ENCODE measurements at regions not wholly inside any gene's neighbourhood (a gene's known extent, or its start where the extent isn't known, plus 50 kb on each side); places are given as distances from the start of the nearest gene placed in this dataset.

DNA sequence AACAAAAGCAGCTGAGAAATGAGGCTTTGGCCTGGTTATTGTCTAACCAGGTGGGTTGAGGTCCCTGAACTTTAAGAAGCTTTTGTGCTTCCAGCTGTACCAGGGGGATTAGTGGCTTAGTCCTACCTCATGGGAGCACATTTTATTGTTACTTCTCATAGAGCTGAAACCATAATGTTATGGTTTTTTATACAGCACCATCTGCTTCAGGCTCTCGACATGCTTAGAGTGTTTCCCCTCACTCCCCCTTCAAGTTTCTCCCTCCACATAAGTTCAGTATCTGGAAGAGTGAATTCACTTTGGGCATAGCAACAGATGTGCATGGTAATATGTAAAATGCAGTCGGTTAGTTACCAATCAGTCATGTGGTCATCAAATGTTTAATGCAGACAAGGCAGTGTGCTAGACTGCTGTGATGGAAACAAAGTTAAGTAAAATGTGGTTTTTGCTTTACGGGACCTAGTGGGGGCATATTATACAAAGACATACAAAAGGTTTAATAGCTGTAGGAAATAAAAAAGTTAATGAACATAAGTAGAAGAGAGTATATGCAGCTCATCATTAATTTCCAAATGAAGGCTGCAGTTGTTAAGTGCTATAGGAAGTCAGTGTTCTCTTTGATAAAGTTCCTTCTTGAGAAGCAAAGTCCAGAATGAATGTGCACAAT, 95.9 kb upstream of the SPRY4 start:
- no peak overlapping the region for H3K4me3 Mint-ChIP-seq (ENCODE audit: low read depth)
- TF ChIP-seq, protein P1, sequence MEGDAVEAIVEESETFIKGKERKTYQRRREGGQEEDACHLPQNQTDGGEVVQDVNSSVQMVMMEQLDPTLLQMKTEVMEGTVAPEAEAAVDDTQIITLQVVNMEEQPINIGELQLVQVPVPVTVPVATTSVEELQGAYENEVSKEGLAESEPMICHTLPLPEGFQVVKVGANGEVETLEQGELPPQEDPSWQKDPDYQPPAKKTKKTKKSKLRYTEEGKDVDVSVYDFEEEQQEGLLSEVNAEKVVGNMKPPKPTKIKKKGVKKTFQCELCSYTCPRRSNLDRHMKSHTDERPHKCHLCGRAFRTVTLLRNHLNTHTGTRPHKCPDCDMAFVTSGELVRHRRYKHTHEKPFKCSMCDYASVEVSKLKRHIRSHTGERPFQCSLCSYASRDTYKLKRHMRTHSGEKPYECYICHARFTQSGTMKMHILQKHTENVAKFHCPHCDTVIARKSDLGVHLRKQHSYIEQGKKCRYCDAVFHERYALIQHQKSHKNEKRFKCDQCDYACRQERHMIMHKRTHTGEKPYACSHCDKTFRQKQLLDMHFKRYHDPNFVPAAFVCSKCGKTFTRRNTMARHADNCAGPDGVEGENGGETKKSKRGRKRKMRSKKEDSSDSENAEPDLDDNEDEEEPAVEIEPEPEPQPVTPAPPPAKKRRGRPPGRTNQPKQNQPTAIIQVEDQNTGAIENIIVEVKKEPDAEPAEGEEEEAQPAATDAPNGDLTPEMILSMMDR (IDR thresholded peaks at IDR 0.05; ENCODE audit: unreplicated experiment) = no peak
- H3K4me1 Mint-ChIP-seq (ENCODE audit: low read depth) = peaks cover 12% of the 10 kb centered on the region
- H3K27me3 Mint-ChIP-seq = no peaks in the 10 kb centered on the region
- DNase-seq (ENCODE audit: low spot score, unreplicated experiment) = no peak
- no peak overlapping the region for H3K27ac Mint-ChIP-seq
- H3K36me3 Mint-ChIP-seq (ENCODE audit: insufficient read depth) = no peaks in the 10 kb centered on the region
- H3K9me3 Mint-ChIP-seq (ENCODE audit: low read depth) = no peaks in the 10 kb centered on the region

DNA sequence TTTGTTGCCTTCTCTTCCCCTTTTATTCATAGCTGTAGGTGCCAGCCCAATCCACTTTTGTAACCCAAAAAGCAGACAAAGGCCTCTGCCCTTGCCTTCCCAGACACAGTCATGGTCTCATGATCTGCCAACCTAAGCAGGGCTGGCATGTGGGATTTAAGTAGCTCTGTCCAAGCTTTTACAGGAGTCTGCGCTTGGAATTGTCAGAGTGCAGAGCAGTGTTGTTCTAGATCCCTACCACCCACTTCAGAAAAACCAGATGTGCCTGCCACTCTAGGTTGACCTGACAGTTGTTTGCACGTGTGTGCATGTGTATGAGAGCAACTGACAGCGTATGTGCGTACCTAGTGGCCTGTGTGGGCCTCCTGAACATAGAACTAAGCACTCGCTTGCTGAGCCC, 87.8 kb upstream of the SPRY4 start:
- Mint-ChIP-seq H3K9me3 (ENCODE audit: low read depth) (no peaks in the 10 kb centered on the region), H3K27ac (no peak overlapping the region), H3K36me3 (ENCODE audit: insufficient read depth) (no peaks in the 10 kb centered on the region), H3K27me3 (no peaks in the 10 kb centered on the region), H3K4me1 (ENCODE audit: low read depth) (peaks cover 5% of the 10 kb centered on the region), H3K4me3 (ENCODE audit: low read depth) (no peak overlapping the region)
- DNase-seq (ENCODE audit: low spot score, unreplicated experiment) = no peak
- TF ChIP-seq, protein P1 (IDR thresholded peaks at IDR 0.05; ENCODE audit: unreplicated experiment) = no peak

DNA sequence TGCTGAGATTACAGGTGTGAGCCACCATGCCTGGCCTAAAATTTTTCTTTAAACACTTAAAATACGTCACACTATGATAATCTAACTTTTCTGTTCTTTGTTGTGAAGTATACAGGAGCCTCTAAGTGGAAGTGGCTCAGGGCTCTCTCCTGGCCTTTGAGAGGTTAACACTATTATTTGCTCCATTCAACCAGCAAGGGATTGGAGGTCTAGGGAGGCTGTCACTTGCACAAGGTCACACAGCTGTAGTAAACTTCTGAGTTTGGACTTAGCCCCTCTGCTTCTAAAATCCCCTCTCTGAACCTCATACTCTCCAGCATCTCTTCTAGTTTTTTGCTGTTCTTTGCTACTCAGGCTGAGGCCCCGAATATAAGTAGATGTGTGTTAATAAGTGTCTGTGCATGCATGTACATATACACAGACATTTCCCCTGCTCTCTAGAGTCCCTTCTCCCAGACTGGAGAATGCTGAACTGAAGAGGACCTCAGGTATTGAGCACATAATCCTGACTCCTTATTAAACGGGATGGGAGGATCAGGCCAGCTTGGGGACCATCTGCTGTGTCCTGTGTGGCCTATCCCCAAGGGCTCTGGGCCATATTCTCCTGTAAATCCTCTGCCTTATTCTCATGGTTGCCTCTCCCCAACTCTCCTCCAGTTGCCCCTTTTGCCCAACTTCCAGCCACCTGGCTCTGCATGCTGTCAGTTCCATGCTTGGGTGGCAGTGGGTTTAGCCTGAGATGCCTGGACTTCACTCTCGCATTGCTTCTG, 87.0 kb upstream of the SPRY4 start:
- no peaks in the 10 kb centered on the region for H3K27me3 Mint-ChIP-seq
- no peak overlapping the region for H3K4me3 Mint-ChIP-seq (ENCODE audit: low read depth)
- H3K9me3 Mint-ChIP-seq (ENCODE audit: low read depth) = no peaks in the 10 kb centered on the region
- H3K27ac Mint-ChIP-seq = peak overlapping the region; percentile 6
- peaks cover 5% of the 10 kb centered on the region for H3K4me1 Mint-ChIP-seq (ENCODE audit: low read depth)
- TF ChIP-seq, protein P1 (IDR thresholded peaks at IDR 0.05; ENCODE audit: unreplicated experiment) = no peak
- DNase-seq (ENCODE audit: low spot score, unreplicated experiment) = no peak
- H3K36me3 Mint-ChIP-seq (ENCODE audit: insufficient read depth) = no peaks in the 10 kb centered on the region

DNA sequence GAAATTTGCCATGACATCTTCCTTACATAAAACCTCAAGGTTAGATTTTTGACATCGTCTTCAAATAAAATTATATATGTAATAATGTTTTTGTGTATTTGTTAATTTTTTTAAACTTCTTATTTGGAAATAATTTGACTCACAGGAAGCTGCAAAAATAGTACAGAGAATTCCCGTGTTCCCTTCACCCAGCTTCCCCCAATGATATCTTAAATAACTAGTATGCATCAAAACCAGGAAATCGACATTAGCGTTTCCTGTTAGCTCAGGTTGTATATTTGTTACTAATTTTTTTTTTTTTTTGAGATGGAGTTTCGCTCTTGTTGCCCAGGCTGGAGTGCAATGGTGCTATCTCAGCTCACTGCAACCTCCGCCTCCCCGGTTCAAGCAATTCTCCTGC, 86.3 kb upstream of the SPRY4 start:
- TF ChIP-seq, protein P1 (IDR thresholded peaks at IDR 0.05; ENCODE audit: unreplicated experiment) = no peak
- H3K36me3 Mint-ChIP-seq (ENCODE audit: insufficient read depth) = no peaks in the 10 kb centered on the region
- peaks cover 5% of the 10 kb centered on the region for H3K4me1 Mint-ChIP-seq (ENCODE audit: low read depth)
- no peaks in the 10 kb centered on the region for H3K27me3 Mint-ChIP-seq
- no peak overlapping the region for H3K4me3 Mint-ChIP-seq (ENCODE audit: low read depth)
- no peak overlapping the region for H3K27ac Mint-ChIP-seq
- no peaks in the 10 kb centered on the region for H3K9me3 Mint-ChIP-seq (ENCODE audit: low read depth)
- DNase-seq (ENCODE audit: low spot score, unreplicated experiment) = no peak

DNA sequence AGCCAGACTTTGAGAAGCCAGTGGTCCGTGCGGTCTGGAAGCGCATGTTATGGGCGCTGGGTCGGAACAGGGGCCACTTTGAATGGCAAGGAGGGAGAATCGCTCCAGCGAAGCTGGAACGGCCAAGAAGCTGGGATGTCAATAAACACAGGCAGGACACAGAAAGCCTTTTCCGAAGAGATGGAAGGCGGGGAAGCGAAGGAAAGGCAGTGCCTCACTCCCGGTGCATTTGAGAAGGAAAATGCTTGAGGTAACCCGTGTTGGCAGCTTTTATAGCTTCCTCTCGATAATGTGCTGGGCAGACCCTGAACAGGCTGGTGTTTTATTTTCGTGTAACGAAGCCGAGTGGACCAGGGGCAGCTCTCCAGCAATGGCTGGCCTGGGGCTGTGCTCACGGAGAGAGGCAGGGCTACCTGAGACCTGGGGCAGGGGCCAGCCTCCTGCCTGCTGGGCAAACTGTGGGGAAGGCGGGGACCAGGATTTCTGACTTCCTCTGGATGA, 84.2 kb upstream of the SPRY4 start:
- no peak overlapping the region for H3K4me3 Mint-ChIP-seq (ENCODE audit: low read depth)
- no peak overlapping the region for H3K27ac Mint-ChIP-seq
- no peaks in the 10 kb centered on the region for H3K36me3 Mint-ChIP-seq (ENCODE audit: insufficient read depth)
- TF ChIP-seq, protein P1 (IDR thresholded peaks at IDR 0.05; ENCODE audit: unreplicated experiment) = no peak
- no peak for DNase-seq (ENCODE audit: low spot score, unreplicated experiment)
- H3K4me1 Mint-ChIP-seq (ENCODE audit: low read depth) = peaks cover 10% of the 10 kb centered on the region
- no peaks in the 10 kb centered on the region for H3K9me3 Mint-ChIP-seq (ENCODE audit: low read depth)
- H3K27me3 Mint-ChIP-seq = no peaks in the 10 kb centered on the region

Measured in progenitor cell of endocrine pancreas (in vitro differentiated cells).